ENCODE measurements at regions not wholly inside any gene's neighbourhood (a gene's known extent, or its start where the extent isn't known, plus 50 kb on each side); places are given as distances from the start of the nearest gene placed in this dataset.
A peak's percentile ranks its signal among the peaks of the same experiment; 100 is the strongest.
"Not testable (repeated sequence)": the region's sequence is repeated elsewhere in the genome, so short reads cannot be mapped to it uniquely, and the experiment has no call there.

DNA sequence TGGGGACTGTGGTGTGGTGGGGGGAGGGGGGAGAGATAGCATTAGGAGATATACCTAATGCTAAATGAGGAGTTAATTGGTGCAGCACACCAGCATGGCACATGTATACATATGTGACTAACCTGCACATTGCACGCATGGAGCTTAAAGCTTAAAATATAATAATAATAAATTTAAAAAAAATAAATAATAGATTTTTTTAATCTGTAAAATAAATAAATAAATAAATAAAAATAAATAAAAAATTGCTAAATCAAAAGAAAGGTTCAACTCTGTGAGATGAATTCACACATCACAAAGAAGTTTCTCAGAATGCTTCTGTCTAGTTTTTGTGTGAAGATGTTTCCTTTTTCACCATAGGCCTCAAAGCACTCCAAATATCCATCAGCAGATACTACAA lies 1793.7 kb downstream of the UQCRFS1 start:
- H3K27ac ChIP-seq; H3K4me3 ChIP-seq; DNase-seq (ENCODE audit: low spot score): not testable (repeated sequence)

DNA sequence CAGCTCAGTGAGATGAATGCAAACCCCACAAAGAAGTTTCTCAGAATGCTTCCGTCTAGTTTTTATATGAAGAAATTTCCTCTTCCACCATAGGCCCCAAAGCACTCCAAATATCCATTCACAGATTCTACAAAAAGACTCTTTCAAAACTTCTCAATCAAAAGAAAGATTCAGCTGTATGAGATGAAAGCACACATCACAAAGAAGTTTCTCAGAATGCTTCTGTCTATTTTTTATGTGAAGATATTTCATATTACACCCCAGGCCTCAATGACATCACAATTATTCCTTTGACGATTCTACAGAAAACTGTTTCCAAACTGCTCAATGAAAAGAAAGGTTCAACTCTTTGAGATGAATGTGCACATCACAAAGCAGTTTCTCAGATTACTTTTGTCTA lies 1819.4 kb downstream of the UQCRFS1 start:
- TF ChIP-seq, protein P1, sequence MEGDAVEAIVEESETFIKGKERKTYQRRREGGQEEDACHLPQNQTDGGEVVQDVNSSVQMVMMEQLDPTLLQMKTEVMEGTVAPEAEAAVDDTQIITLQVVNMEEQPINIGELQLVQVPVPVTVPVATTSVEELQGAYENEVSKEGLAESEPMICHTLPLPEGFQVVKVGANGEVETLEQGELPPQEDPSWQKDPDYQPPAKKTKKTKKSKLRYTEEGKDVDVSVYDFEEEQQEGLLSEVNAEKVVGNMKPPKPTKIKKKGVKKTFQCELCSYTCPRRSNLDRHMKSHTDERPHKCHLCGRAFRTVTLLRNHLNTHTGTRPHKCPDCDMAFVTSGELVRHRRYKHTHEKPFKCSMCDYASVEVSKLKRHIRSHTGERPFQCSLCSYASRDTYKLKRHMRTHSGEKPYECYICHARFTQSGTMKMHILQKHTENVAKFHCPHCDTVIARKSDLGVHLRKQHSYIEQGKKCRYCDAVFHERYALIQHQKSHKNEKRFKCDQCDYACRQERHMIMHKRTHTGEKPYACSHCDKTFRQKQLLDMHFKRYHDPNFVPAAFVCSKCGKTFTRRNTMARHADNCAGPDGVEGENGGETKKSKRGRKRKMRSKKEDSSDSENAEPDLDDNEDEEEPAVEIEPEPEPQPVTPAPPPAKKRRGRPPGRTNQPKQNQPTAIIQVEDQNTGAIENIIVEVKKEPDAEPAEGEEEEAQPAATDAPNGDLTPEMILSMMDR (IDR thresholded peaks at IDR 0.05): no peak
- no peak overlapping the region for H3K27ac ChIP-seq
- no peak overlapping the region for H3K4me3 ChIP-seq
- DNase-seq (ENCODE audit: low spot score): no peak

DNA sequence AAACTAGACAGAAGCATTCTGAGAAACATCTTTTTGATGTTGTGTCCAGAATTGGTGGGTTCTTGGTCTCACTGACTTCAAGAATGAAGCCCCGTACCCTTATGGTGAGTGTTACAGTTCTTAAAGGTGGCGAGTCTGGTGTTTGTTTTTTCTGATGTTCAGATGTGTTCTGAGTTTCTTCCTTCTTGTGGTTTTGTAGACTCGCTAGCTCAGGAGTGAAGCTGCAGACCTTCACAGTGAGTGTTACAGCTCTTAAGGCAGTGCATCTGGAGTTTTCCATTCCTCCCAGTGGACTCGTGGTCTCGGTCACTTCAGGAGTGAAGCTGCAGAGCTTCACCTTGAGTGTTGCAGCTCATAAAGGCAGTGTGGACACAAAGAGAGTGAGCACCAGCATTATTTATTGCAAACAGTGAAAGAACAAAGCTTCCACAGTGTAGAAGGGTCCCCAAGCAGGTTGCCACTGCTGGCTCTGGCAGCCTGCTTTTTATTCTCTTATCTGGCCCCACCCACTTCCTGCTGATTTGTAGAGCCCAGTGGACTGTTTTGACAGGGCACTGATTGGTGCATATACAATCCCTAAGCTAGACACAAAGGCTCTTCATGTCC lies 1820.8 kb downstream of the UQCRFS1 start:
- Histone ChIP-seq H3K27ac (no peak overlapping the region), H3K4me3 (no peak overlapping the region)
- peak; percentile 59 for DNase-seq (ENCODE audit: low spot score)
- TF ChIP-seq, protein P1 (IDR thresholded peaks at IDR 0.05): no peak

DNA sequence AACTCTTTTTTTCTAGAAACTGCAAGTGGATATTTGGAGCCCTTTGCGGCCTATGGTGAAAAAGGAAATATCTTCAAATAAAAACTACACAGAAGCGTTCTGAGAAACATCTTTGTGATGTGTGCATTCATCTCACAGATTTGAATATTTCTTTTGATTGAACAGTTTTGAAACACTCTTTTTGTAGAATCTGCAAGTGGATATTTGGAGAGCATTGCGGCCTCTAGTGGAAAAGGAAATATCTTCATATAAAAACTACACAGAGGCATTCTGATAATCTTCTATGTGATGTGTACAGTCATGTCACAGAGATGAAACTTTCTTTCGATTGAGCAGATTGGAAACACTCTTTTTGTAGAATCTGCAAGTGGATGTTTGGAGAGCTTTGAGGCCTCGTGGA lies 1833.6 kb downstream of the UQCRFS1 start:
- H3K4me3 ChIP-seq; DNase-seq (ENCODE audit: low spot score); H3K27ac ChIP-seq: not testable (repeated sequence)

DNA sequence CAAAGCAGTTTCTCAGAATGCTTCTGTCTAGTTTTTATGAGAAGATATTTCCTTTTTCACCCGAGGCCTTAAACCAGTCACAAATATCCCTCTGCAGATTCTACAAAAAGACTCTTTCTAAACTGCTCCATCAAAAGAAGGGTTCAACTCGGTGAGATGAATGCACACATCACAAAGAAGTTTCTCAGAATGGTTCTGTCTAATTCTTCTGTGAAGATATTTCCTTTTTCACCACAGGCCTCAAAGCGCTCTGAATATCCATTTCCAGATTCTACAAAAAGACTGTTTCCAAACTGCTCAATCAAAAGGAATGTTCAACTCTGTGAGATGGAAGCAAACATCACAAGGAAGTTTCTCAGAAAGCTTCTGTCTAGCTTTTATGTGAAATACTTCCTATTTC lies 1843.3 kb downstream of the UQCRFS1 start:
- not testable (repeated sequence) for DNase-seq (ENCODE audit: low spot score)

DNA sequence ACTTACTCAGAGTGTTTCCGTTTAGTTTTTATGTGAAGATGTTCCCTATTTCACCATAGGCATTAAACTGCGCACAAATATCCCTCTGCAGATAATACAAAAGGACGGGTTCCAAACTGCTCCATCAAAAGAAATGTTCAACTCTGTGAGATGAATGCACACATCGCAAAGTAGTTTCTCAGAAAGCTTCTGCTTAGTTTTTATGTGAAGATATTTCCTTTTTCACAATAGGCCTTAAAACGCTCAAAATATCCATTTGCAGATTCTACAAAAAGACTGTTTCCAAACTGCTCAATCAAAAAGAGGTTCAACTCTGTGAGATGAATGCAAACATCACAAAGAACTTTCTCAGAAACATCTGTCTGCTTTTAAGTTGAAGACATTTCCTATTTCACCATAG lies 1850.5 kb downstream of the UQCRFS1 start:
- H3K27ac ChIP-seq; DNase-seq (ENCODE audit: low spot score); H3K4me3 ChIP-seq: not testable (repeated sequence)

More for the DNA sequence above, 1843.3 kb downstream of the UQCRFS1 start:
- not testable (repeated sequence) for H3K27ac ChIP-seq, H3K4me3 ChIP-seq

DNA sequence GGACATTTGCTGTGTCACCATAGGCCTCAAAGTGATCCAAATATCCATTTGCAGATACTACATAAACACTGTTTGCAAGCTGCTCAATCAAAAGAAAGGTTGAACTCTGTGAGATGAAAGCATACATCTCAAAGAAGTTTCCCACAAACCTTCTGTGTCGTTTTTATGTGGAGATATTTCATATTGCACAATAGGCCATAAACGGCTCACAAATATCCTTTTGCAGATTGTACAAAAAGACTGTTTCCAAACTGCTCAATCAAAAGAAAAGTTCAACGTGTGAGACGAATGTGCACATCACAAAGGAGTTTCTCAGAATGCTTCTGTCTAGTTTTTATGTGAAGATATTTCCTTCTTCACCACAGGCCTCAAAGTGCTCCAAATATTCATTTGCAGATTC lies 1857.4 kb downstream of the UQCRFS1 start:
- not testable (repeated sequence) for H3K27ac ChIP-seq; DNase-seq (ENCODE audit: low spot score); H3K4me3 ChIP-seq

Measured in coronary artery (tissue), 2 donors.